Activated CD4-positive, CD25-positive, alpha-beta regulatory T cell treated with anti-CD3 and anti-CD28 coated beads, Interleukin-2, amount 50 U/mL, for 72 hours (primary cell): ENCODE measurements at regions not wholly inside any gene's neighbourhood (a gene's known extent, or its start where the extent isn't known, plus 50 kb on each side); places are given as distances from the start of the nearest gene placed in this dataset.

Source experiments
- DNase-seq: peaks from one replicate; pipeline ENCODE4 v3.0.0; 2021

DNA sequence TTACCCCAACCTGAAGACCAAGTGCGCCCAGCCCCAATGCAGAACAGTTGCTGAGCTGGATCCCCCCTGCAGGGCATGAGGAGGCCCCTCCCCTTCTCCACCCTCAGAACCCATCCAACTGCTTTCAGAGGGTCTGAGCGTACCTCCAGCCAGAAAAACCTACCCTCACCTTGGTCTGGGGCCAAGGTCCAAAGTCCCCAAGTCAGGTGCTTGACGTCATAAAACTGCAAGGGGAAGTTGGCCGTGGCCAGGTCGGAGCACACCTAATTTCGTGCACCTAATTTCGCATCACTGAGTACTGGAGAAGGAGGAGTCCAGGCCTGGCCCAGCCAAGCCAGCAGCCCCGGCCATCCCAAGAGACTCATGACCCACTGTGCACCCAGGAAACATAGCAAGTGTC lies 289.8 kb downstream of the CTTN start:
- DNase-seq: no peak

DNA sequence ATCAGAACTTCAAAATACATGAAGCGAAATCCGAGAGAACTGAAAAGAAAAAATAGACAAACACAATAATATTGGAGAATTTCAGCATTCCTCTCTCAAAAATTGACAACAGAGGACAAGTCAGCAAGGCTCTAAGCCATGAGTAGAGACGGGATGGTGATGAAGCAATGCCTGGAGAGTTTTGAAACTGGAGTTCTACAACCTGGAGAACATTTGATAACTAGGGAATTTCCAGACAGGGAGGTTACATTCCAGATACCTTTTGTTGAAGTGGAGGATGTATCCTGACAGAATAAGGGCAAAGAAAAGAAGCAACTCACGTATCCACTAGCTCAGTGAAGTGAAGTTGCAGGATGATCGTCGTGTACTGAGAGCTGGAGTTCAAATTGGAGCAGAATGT lies 291.4 kb downstream of the CTTN start:
- DNase-seq: no peak

DNA sequence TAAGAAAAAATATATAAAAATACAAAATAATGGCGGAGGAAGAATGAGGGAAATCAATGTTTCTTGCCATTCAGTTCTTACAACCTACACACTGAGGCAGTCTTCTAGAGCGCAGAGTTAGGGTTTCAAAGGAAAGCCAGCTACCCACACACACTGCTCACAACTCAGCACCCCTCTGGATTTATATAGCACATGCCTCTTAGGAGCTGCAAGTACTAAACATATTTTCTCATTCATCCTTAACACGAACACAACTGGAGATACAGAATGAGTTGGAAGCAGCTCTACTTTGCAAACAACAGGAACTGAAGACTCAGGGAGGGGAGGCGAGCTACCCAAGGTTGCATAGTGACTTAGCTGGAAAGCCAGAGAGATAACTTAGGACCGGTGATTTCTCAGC lies 293.8 kb downstream of the CTTN start:
- DNase-seq: no peak

DNA sequence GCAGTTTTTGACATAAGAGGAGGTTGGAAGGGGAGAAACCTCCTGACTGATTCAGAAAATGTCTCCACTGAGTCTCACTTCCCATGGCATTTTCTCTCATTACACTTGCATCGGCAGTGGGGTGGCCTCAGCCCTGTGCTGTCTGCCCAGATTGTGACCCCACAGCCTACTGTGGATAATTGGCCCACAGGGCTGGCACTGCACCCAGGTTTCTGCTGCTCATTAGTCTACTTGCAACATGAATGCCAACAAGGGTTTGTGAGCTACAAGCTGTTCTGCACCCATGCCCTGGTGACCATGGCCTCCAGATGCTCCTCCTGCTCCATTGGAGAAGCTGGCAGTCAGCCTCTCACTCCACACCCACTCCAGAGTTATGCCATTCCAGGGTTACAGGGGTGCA lies 296.0 kb downstream of the CTTN start:
- no peak for DNase-seq

DNA sequence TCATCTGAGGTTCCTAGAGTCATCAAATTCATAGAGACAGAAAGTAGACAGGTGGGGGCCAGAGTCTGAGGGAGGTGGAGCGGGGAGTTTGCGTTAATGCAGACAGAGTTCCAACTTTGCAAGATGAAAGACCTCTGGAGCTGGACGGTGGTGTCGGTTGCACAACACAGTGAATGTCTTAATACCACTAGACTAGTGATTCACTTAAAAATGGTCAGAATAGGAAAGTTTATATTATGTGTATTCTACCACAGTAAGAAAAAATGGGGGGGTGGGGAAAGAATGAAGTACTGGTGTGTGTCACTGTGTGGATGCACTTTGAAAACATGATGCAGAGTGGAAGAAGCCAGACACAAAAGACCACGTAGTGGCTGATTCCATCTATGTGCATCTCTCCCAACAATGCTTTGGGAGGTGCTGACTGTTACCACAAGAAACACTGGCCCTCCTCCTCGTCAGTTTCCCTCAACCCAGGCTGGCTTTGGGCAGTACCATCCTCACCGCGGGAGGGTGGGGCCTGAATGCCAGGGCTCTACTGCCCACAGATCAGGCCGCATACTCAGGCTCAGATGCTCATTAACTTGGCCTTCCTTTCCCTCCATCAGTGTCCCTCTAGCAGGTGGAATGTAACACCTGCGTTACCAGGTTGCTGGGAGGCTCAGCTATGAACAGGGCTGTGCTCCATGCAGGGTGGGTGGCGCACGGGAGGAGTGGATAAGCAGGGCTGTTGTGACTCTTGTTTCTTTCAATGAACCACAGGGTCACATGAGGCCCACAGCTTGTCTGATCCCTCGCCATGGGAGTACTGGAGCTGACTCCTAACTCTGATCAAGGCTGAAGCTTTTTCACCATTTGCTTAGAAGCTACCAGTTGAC lies 297.0 kb downstream of the CTTN start:
- no peak for DNase-seq

DNA sequence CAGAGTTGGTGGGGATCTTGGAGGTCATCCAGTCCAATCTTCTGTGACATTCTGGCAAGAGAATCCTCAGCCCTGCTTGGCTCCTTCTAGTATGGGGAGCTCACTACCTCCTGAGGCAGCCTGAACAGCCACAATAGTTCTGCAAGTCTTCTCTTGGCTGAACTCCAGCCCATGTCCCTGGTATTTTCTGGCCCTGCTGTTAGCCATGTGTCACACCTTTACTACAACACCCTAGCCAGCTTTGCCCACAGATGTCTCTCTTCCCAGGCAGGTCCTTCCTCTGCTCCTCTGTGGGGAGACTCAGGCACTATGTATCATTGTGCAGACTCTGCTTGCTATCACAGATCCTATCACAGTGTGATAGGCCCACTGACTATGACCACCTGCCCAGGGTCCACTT lies 297.7 kb downstream of the CTTN start:
- DNase-seq: no peak

DNA sequence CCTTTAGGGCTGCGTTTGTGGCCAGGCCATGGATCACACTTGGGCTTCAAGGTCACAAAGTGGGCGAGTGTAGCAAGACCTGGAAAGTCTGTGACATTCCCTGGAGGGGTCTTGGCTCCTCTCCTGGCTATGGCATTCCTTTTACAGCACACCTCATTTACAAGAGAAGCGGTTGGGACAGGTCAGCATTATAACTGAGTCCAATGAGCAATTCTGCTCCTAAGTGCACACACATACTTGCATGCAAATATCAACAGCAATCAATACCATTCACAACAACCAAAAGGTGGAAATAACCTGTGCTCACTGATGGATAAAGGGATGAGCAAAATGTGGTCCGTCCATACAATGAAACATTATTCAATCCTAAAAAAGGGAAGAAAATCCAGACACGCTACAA lies 298.2 kb downstream of the CTTN start:
- no peak for DNase-seq

DNA sequence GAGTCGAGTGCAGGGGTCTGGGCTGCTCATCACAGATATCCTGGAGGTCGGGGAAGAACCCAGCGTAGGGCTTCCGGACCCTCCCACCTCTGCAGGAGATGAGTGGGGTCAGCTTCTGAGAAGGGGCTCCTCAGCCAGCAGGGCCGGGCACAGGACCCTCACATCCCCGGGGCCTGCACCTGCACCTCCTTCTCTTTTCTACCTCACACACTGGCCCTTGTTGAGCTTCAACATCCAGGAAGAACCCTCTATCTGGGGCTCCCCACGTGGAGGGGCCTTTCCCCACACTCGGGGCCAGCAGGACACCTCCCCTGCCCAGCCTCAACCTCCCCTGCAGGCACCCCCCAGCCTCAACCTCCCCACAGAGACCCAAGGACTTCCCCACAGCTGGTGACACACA lies 299.4 kb downstream of the CTTN start:
- no peak for DNase-seq

DNA sequence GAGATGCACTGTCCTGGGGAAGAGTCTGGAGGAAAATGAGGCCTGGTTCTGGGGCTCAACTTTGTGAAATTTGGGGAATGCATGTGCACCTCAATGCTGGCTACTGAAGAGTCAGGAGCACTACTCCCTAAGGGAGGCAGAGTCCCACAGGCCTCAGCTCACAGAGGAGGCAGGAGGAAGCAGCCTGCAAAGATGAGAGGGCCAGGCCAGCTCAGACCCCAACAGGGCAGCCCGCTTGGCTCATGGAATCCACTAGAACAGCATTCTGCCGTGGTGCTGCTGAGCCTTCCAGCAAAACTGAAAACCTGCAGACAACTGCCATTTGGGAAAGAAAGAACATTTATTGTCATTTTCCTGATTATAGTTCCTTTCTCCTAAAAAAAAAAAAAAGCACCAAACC lies 300.5 kb downstream of the CTTN start:
- DNase-seq: no peak

DNA sequence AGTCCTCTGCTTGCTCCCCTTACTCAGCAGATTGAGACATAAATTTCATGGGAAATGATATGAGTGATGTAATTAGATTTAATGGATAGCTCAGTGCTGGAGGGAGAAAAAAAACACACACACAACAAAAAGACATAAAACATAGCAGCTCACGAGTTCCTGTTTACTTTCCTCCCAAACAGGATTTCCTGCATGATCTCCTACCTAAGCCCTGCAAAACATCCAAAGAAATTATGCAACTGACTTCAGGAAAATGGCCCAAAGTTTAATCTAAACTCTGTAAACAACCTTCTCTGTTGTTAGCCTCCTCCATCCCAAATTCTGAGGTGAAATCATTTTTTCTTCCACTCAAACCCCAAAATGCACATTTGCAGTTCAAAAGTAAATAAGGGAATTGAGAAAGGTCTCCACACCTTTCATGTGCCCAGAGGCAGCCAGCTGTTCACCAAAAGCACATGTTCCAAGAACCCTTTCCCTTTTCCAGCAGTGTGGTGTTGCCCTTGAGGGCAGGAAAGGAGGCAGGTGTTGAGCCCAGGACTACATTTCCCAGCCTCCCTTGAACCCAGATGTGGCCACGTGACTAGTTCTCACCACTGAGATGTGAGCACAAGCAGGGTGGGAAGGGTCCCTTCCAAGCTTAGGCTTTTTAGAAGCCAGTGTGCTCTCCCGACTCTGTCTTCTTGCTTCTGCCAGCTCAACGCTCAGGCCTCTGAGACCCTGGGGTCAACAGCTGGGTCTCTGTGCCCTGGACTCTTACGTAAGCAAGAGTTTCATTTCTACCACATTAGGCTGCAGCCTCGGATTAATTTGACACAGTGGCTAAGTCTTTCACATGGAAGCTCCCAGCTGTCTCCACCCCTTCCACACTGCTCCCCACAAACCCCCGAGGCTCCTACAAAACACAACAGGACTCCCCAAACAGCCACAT lies 301.2 kb downstream of the CTTN start:
- no peak for DNase-seq

DNA sequence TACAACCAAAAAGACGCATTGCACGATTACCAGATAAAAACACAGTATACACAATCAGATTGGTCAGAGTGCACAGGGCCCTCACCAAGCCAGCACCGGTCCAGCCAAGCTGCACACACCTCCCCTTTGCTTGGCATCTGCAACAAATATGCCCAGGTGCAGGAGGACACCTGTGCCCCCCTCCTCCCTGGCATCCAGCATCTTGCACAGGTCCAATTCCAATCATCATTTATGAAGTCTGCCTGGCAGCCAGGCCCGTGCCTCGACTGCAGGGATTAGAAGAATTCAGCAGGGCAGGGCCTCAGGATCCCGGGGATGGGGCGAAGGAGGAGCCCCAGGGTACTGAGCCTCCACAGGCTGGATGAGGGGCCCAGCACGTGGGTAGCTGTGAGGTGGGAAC lies 302.1 kb downstream of the CTTN start:
- DNase-seq: no peak

DNA sequence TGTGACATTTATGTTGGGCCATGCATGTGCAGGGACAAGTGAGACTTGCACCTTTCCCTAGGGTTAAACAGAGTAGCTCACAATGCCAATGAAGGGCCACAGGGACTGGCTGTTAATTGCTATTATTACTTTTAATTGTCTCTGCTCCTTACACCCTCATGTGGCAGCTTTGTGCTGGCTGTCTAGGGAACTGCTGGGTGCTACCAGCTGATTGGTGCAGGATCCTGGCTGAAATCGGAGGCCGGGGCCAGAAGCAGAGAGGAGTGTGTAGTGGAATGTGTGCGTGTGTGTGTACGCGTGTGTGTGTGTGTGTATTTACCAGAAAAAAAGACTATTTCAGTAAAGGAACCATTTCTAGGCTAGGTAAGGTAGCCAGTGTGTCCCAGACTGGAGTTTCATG lies 302.5 kb downstream of the CTTN start:
- DNase-seq: no peak

DNA sequence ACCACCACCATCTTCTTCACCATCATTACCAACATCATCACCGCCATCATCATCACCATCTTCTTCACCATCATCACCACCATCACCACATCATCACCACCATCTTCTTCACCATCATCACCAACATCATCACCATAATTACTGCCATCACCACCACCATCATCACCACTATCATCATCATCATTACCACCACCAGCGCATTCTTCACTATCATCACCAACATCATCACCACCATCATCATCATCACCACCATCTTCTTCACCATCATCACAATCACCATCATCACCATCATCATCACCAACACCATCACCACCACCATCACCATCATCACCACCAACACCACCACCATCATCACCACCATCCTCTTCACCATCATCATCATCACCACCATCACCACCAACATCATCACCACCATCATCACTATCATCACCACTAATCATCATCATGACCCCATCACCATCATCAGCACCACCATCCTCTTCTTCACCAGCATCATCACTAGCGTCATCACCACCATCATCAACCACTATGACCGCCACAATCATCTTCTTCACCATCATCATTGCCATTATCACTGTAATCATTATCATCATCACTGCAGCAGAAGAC lies 303.8 kb downstream of the CTTN start:
- no peak for DNase-seq

DNA sequence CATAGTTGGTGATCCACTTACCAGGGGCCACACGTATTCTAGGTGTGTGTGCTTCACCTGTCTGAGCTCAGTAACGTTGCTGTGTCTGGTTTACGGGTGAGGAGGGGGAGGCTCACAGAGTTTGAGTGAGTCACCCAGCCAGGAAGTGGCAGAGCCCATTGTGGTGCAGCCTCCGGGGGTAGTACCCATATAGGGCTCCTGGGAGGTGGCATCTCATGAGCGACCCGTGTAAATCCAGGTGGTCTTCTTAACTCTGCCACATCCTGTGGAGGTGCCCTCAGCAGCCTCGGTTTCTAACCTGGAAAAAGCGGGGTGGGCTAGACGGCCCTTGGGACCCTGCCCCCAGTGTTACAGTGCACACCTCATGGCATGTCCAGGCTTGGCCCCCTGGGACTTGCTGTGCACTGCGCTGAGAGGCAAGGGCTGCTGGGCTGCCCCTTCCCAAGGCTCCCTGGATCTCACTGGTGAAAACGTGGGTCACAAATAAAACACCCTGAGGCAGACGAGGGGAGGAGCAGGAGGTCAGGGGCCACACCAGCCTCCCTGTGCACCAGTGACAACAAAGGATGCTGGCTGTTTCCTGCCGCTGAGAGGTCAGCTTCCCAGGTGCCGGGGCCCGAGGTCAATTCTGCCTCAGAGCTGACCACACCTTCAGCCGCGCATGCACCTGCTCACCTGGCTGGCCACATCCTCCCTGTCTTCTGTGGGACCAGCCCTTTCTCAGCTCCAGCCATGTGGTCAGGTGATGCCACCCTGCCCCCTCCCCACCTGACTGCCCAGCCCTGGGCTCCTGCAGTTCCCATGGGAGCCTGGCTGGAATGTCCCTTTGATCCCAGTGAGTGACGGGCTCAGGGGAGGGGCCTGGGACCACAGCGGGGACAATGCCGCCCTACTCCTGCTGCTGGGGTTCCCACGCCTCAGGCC lies 305.1 kb downstream of the CTTN start:
- no peak for DNase-seq

DNA sequence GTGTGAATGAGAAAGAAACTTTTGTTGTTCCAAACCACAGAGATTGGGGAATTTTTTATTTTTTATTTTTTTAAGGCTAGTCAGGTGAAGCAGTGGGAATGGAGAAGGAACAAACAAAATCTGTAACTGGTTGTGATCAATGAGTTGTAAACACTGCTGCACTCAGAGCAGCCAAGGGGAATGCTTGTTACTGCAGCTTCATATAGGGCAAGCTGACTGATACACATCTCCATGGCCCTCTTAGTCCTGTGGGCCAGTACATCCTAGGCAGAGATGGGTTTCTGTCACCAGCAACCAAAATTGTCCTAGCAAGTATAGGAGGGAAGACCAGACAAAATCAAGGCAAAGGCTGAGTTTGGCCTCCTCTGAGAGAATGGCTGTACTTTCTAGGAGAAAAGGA lies 306.8 kb downstream of the CTTN start:
- DNase-seq: no peak

DNA sequence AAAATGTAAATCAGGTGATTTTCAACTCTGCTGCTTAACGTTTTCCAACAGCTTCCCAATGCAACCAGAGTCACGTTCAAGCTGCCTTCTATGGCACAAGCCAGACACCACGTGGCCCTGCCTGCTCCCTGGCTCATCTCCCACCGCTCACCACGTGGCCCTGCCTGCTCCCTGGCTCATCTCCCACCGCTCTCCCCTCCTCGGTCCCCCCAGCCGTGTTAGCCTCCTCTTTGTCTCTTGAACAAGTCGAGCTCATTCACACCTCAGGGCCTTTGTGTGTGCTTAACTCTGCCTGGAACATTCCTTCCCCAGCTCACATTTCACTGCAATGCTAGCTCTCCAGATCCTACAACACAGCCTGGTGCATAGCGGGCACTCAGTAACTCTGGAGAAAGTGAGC lies 307.6 kb downstream of the CTTN start:
- no peak for DNase-seq

DNA sequence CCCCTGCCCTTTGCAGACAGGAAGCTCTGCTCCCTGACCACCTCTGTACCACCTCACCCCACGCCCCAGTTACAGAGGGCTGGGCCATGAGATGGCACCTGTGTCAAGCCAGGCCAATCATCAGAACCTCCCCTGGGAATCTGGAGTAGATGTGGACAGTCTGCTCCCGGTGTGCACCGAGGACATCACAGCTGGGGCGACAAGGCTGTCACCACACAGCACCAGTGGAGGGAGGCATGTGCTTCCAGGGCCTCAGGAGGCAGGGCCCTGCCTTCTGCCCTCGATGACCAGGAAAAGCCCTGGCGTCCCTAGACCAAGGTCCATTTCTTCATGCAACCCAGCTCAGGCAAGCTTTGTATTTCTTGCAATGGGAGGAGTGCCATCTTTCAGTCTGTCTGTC lies 309.5 kb downstream of the CTTN start:
- DNase-seq: no peak

DNA sequence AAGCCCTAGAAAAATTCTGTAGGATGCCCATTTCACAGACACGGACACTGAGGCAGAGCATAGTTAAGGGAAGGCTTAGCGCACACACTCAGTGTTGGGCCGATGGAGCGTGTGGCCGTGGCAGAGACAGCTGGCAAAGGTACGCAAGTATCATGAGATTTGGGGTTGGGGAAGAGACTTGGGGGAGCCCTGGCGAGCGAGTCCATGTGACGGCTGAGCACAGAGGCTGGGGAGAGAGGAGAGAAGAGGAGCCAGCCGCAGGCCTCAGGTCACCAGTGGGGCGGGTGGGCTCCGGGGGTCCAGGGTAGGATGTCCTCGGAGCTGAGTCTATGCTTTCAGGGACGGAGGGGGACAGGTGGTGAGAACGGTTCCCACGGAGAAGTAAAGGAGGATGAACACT lies 311.3 kb downstream of the CTTN start:
- no peak for DNase-seq

DNA sequence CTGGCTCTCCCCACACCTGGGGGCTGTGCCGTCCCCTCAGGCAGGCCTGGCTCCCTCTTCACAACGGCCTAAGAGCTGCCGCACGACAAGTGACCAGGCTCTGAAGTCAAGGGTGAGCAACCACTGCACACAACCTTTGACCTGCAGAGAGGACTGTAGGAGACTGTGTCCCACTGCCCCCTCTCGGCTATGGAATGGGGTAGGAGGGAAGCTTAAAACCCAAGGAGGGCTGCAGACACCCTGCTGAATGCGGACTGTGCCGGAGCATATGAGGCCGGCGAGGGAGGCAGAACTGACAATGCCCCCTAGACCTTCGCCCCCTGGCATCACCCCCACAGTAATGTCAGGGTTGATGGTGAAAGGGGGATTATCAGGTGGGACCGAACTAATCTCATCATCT lies 311.9 kb downstream of the CTTN start:
- no peak for DNase-seq

DNA sequence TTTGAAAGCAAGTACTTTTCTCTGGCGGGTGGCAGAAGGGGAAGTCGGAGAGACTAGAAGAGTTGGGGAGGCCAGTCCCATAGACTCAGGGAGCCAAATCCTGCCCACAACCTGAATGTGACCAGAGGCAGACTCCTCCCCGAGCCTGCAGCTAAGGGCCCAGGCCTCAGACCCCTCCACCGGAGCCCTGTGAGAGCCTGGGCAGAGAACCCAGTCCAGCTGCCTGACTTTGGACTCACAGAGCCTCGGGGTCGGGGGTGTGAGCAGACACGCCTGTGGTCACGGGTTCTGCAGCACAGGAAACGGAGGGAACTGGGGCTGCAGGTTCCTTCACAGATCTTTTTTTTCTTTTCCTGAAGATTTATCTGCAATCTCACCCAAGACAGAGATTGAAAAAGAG lies 312.3 kb downstream of the CTTN start:
- DNase-seq: no peak

DNA sequence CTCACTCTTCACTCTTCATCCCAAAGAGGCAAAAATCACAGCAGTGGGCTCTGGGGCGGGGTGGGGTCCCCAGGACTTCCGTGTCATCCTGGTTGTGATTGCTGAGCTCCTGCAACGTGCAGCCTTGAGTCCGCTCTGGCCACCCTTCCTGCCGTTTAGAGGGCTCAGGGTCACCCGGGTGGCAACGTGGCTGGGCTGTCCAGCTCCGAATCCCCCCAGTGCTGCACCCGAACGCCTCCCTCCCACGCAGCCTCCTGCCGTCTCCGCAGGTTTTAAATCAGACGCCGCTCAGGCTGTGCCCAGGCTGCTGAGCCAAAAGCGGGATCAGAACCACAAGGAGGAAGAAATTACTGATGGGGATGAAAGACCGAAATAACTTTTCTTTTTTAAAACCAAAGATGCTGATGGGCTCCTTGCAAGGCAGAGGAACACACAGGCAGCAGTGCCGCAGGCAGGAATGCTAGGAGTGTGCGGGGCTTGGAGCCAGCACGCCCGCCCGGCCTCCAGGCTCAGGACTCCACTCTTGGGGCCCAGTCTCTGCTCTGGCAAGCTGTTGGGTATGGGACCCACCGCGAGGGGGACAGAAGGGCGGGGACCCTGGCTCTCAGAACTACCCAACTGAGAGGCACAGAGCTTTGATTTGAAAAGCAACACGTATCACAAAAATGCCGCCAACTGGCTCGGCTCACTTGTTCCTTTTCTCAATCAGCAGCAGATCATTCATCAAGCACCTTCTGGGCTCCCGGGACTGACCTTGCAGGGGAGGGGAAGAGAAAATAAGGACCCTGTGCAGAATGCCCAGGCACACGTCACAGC lies 313.0 kb downstream of the CTTN start:
- no peak for DNase-seq

DNA sequence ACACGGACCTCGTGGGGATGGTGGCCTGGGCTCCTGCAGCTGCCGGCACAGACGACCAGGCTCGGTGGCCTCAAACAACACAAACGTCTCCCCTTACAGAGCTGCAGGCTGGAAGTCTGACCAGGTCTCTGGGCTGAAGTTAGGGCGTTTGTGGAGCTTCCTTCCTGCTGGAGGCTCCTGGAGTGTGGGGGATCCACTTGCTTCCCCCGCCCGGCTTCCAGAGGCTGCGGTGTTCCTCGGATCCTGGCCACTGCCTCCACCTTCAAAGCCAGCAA lies 313.5 kb downstream of the CTTN start:
- DNase-seq: no peak
